ENCODE measurements at regions not wholly inside any gene's neighbourhood (a gene's known extent, or its start where the extent isn't known, plus 50 kb on each side); places are given as distances from the start of the nearest gene placed in this dataset.
"Not testable (repeated sequence)": the region's sequence is repeated elsewhere in the genome, so short reads cannot be mapped to it uniquely, and the experiment has no call there.

DNA sequence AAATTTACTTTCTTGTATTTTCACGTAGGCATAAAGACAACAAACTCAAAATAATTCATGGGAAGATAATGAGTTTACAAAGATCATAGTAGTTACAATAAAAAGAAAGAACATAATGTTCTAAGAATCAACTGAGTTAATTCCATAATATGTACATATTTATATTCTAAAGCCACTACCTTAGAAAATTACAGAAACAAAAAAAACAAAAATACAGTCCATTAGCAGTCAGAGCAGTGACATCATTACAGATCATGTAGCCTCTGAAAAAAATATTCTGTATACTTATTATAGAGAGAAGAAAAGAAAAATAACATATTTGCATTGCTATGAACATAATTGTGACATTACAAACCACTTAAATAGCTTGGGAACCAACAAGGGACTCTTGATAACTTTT, 360.1 kb upstream of the RGS18 start:
- Mint-ChIP-seq H3K9me3 (no peaks in the 10 kb centered on the region), H3K4me3 (no peak overlapping the region), H3K4me1 (no peaks in the 10 kb centered on the region), H3K27ac (no peak overlapping the region), H3K36me3 (no peaks in the 10 kb centered on the region), H3K27me3 (ENCODE audit: low read depth) (no peaks in the 10 kb centered on the region)
- ATAC-seq (no peak), DNase-seq (ENCODE audit: low spot score) (no peak)
- CTCF ChIA-PET: no interaction called here
- POLR2A ChIA-PET: no interaction called here
- TF ChIP-seq, protein P1, sequence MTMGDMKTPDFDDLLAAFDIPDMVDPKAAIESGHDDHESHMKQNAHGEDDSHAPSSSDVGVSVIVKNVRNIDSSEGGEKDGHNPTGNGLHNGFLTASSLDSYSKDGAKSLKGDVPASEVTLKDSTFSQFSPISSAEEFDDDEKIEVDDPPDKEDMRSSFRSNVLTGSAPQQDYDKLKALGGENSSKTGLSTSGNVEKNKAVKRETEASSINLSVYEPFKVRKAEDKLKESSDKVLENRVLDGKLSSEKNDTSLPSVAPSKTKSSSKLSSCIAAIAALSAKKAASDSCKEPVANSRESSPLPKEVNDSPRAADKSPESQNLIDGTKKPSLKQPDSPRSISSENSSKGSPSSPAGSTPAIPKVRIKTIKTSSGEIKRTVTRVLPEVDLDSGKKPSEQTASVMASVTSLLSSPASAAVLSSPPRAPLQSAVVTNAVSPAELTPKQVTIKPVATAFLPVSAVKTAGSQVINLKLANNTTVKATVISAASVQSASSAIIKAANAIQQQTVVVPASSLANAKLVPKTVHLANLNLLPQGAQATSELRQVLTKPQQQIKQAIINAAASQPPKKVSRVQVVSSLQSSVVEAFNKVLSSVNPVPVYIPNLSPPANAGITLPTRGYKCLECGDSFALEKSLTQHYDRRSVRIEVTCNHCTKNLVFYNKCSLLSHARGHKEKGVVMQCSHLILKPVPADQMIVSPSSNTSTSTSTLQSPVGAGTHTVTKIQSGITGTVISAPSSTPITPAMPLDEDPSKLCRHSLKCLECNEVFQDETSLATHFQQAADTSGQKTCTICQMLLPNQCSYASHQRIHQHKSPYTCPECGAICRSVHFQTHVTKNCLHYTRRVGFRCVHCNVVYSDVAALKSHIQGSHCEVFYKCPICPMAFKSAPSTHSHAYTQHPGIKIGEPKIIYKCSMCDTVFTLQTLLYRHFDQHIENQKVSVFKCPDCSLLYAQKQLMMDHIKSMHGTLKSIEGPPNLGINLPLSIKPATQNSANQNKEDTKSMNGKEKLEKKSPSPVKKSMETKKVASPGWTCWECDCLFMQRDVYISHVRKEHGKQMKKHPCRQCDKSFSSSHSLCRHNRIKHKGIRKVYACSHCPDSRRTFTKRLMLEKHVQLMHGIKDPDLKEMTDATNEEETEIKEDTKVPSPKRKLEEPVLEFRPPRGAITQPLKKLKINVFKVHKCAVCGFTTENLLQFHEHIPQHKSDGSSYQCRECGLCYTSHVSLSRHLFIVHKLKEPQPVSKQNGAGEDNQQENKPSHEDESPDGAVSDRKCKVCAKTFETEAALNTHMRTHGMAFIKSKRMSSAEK (CRISPR knock-in tag; IDR thresholded peaks at IDR 0.05; ENCODE audit: borderline replicate concordance): no peak
- TF ChIP-seq SOX15 (CRISPR knock-in tag; IDR thresholded peaks at IDR 0.05): no peak
- no peak for TF ChIP-seq ZNF121 (CRISPR knock-in tag; IDR thresholded peaks at IDR 0.05)
- TF ChIP-seq, protein P2, sequence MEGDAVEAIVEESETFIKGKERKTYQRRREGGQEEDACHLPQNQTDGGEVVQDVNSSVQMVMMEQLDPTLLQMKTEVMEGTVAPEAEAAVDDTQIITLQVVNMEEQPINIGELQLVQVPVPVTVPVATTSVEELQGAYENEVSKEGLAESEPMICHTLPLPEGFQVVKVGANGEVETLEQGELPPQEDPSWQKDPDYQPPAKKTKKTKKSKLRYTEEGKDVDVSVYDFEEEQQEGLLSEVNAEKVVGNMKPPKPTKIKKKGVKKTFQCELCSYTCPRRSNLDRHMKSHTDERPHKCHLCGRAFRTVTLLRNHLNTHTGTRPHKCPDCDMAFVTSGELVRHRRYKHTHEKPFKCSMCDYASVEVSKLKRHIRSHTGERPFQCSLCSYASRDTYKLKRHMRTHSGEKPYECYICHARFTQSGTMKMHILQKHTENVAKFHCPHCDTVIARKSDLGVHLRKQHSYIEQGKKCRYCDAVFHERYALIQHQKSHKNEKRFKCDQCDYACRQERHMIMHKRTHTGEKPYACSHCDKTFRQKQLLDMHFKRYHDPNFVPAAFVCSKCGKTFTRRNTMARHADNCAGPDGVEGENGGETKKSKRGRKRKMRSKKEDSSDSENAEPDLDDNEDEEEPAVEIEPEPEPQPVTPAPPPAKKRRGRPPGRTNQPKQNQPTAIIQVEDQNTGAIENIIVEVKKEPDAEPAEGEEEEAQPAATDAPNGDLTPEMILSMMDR (IDR thresholded peaks at IDR 0.05): no peak
- no peak for TF ChIP-seq ZNF671 (CRISPR knock-in tag; IDR thresholded peaks at IDR 0.05)
- no peak for TF ChIP-seq ZNF219 (CRISPR knock-in tag; IDR thresholded peaks at IDR 0.05; ENCODE audit: borderline replicate concordance)
- TF ChIP-seq, protein P3, sequence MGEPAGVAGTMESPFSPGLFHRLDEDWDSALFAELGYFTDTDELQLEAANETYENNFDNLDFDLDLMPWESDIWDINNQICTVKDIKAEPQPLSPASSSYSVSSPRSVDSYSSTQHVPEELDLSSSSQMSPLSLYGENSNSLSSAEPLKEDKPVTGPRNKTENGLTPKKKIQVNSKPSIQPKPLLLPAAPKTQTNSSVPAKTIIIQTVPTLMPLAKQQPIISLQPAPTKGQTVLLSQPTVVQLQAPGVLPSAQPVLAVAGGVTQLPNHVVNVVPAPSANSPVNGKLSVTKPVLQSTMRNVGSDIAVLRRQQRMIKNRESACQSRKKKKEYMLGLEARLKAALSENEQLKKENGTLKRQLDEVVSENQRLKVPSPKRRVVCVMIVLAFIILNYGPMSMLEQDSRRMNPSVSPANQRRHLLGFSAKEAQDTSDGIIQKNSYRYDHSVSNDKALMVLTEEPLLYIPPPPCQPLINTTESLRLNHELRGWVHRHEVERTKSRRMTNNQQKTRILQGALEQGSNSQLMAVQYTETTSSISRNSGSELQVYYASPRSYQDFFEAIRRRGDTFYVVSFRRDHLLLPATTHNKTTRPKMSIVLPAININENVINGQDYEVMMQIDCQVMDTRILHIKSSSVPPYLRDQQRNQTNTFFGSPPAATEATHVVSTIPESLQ (CRISPR knock-in tag; IDR thresholded peaks at IDR 0.05): no peak
- TF ChIP-seq, protein P4, sequence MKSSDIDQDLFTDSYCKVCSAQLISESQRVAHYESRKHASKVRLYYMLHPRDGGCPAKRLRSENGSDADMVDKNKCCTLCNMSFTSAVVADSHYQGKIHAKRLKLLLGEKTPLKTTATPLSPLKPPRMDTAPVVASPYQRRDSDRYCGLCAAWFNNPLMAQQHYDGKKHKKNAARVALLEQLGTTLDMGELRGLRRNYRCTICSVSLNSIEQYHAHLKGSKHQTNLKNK (CRISPR knock-in tag; IDR thresholded peaks at IDR 0.05): no peak
- TF ChIP-seq, protein P5, sequence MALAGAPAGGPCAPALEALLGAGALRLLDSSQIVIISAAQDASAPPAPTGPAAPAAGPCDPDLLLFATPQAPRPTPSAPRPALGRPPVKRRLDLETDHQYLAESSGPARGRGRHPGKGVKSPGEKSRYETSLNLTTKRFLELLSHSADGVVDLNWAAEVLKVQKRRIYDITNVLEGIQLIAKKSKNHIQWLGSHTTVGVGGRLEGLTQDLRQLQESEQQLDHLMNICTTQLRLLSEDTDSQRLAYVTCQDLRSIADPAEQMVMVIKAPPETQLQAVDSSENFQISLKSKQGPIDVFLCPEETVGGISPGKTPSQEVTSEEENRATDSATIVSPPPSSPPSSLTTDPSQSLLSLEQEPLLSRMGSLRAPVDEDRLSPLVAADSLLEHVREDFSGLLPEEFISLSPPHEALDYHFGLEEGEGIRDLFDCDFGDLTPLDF (CRISPR knock-in tag; IDR thresholded peaks at IDR 0.05): no peak
- TF ChIP-seq, protein P6, sequence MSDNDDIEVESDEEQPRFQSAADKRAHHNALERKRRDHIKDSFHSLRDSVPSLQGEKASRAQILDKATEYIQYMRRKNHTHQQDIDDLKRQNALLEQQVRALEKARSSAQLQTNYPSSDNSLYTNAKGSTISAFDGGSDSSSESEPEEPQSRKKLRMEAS (CRISPR knock-in tag; IDR thresholded peaks at IDR 0.05): no peak

DNA sequence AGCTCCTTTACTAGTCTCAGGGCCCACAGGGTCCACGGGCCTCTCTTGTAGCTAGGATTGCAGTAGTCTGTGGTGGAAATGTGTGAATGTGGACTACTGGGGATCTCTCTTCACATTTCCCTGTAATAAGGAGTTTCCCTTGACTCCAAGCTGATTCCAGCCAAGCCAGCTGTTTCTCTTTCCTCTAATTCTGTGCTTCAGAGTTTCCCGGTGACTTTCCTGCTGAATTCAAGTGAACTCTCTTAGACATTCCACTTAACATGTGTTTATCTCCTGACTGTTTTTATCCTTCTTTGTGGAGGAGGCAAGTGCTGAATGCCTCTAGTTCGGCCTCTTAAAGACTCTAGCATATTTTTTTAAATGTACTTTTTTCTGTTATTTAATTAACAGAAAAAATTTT, 354.0 kb upstream of the RGS18 start:
- TF ChIP-seq SOX15 (CRISPR knock-in tag; IDR thresholded peaks at IDR 0.05): no peak
- TF ChIP-seq ELF4 (CRISPR knock-in tag; IDR thresholded peaks at IDR 0.05; ENCODE audit: low read depth): no peak
- TF ChIP-seq EMX1 (CRISPR knock-in tag; IDR thresholded peaks at IDR 0.05): no peak
- no peak for TF ChIP-seq CREB1 (CRISPR knock-in tag; IDR thresholded peaks at IDR 0.05)
- TF ChIP-seq, protein P7, sequence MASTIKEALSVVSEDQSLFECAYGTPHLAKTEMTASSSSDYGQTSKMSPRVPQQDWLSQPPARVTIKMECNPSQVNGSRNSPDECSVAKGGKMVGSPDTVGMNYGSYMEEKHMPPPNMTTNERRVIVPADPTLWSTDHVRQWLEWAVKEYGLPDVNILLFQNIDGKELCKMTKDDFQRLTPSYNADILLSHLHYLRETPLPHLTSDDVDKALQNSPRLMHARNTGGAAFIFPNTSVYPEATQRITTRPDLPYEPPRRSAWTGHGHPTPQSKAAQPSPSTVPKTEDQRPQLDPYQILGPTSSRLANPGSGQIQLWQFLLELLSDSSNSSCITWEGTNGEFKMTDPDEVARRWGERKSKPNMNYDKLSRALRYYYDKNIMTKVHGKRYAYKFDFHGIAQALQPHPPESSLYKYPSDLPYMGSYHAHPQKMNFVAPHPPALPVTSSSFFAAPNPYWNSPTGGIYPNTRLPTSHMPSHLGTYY (CRISPR knock-in tag; IDR thresholded peaks at IDR 0.05): no peak
- DNase-seq (ENCODE audit: low spot score) (no peak), ATAC-seq (no peak)
- ChIA-PET POLR2A (no interaction called here), CTCF (no interaction called here)
- Mint-ChIP-seq H3K9me3 (no peaks in the 10 kb centered on the region), H3K4me1 (no peaks in the 10 kb centered on the region), H3K4me3 (no peak overlapping the region), H3K36me3 (no peaks in the 10 kb centered on the region), H3K27ac (no peak overlapping the region), H3K27me3 (ENCODE audit: low read depth) (no peaks in the 10 kb centered on the region)

DNA sequence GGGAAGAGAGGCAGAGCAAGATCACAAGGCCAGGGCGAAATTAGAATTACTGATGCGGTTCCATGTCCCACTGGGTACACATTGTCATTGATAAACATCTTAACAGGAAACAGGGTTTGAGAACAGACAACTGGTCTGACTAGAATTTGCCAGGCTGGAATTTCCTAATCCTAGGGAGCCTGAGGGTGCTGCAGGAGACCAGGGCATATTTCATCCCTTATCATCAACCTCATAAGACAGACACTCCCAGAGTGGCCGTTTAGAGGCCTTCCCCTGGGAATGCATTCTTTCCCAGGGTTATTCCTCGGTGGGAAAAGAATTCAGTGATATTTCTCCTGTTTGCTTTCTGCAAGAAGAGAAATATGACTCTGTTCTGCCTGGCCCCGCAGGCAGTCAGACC, 344.7 kb upstream of the RGS18 start:
- POLR2A ChIA-PET, H3K27ac Mint-ChIP-seq, CTCF ChIA-PET: not testable (repeated sequence)

More for the DNA sequence above, 344.7 kb upstream of the RGS18 start:
- not testable (repeated sequence) for H3K27me3 Mint-ChIP-seq (ENCODE audit: low read depth); H3K4me1 Mint-ChIP-seq; H3K4me3 Mint-ChIP-seq; ATAC-seq
- Mint-ChIP-seq H3K9me3 (peaks cover 31% of the 10 kb centered on the region), H3K36me3 (peaks cover 19% of the 10 kb centered on the region)
- peak; percentile 23 for DNase-seq (ENCODE audit: low spot score)
